HG02642 (cell line): ENCODE measurements at regions not wholly inside any gene's neighbourhood (a gene's known extent, or its start where the extent isn't known, plus 50 kb on each side); places are given as distances from the start of the nearest gene placed in this dataset.
"Not testable (repeated sequence)": the region's sequence is repeated elsewhere in the genome, so short reads cannot be mapped to it uniquely, and the experiment has no call there.

Experiments
- ATAC-seq: cut with Tn5 transposase; IDR thresholded peaks from one replicate; pipeline ENCODE4 v1.9.1; 2021; ENCODE audit warnings: mild to moderate bottlenecking; ENCODE audit not compliant: unreplicated experiment, poor library complexity

DNA sequence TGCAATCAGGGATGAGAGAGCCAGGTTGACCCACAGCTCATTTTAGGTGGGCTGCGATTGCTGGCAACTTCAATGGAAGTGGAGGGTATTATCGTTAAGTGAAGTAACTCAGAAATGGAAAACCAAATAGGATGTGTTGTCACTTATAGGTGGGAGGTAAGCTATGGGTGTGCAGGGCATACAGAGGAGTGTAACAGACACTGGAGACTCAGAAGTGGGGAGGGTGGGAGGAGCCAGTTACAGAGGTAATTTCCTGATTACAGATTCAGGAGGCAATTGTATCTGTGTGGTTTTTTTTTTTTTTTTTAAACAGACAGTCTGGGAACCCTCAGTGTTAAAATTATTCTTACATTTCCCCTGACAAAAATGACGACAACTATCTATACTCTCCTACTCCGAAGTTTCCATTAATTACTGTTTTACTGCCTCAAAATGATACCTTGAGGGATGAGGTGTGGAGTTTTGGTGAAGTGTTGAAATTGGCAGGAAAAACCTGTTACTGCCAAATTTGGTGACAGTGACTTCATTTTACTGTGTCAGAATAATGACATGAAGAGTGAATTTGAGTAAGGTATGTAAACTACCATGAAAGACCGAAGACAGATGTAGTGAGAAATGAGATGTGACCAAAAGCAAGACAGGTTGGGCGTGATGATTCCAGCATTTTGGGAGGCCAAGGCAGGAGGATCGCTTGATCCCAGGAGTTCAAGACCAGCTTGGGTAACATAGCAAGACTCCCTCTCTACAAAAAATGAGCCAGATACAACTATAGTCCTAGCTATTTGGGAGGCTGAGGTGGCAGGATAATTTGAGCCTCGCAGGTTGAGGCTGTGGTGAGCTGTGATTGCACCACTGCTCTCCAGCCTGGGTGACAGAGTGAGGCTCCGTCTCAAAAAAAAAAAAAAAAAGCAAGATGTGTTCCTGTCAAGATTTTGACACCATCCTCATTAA, 415.0 kb upstream of the AMELY start:
- no peak for ATAC-seq

DNA sequence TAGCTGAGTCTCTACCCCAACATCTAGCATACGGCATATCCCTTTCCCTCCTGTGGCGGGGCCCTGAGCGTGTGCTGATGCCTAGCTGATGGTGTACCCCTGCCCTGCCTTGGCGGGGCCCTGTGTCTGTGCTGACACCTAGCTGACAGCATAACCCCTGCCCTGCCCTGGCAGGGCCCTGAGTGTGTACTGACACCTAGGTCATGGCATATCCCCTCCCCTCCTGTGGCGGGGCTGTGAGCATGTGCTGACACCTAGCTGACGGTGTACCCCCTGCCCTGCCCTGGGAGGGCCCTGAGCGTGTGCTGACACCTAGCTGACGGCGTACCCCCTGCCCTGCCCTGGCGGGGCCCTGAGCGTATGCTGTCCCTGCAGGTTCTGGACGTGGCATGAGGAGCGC, 414.0 kb upstream of the AMELY start:
- ATAC-seq: no peak

DNA sequence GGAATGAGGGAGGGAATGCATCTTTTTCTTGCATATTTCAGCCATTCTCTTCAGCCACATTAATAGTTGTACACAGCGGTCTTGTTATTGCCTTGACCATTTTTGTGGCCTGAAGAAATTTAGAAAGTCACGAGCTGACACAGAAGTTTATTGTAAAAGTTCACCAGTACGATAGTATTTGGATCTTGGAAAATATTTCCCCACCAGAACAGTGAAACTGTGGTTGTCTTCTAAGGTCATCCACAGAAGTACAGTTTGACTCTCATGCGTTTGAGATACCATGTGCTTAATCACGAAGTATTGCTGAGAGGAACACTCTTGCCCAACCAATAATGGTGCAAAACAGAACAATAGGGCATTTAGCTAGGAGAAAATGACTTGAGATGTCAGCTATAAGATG, 409.2 kb upstream of the AMELY start:
- no peak for ATAC-seq

DNA sequence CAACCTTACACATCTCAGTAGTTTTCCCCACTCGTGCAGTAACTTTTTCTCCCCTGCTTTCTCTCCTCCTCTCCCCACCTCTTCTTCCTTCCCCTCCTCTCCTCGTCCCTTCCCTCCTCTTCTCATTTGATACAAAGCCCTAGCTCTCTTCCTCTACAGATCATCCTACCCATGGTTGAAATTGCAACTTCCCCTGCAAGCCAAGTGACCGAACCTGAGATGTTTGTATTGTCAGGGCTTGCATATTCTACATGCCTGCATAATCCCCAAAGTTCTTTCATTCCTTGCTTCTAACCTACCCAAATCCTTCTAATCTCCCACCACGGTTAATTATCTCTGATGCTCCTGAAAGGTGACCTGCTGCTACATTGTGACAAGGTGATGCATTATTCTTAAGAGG, 408.6 kb upstream of the AMELY start:
- ATAC-seq: not testable (repeated sequence)

DNA sequence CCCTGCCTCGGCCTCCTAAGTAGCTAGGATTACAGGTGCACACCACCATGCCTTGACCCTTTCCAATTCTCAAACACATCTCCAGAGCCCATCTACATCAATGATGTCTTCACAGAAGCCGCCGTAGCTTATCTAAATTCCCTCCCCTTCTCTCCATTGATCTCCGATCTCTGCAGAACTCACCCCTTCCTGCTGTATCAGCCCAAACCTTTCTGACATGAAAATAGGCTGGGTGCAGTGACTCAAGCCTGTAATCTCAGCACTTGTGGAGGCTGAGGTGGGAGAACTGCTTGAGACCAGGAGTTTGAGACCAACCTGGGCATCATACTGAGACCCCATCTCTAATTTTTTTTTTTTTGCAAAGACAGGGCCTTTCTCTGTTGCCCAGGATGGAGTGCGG, 406.6 kb upstream of the AMELY start:
- ATAC-seq: no peak

DNA sequence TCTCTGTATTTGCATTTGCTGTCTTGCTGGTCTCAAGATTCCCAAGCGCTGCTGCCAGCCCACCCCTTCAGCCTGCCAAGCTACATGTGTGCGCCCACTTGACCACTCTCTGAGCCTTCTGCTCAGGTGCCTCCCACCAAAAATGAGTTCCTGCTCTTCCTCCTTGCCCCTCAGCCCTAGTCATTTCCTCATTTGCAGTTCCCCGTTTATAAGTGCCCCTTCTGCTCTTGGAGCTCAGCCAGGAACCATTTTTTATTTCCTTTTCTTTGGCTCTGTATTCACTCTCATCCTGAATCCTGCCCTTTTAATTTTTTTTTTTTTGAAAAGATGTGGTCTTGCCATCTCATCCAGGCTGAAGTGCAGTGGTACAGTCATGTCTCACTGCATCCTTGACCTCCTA, 406.0 kb upstream of the AMELY start:
- no peak for ATAC-seq

DNA sequence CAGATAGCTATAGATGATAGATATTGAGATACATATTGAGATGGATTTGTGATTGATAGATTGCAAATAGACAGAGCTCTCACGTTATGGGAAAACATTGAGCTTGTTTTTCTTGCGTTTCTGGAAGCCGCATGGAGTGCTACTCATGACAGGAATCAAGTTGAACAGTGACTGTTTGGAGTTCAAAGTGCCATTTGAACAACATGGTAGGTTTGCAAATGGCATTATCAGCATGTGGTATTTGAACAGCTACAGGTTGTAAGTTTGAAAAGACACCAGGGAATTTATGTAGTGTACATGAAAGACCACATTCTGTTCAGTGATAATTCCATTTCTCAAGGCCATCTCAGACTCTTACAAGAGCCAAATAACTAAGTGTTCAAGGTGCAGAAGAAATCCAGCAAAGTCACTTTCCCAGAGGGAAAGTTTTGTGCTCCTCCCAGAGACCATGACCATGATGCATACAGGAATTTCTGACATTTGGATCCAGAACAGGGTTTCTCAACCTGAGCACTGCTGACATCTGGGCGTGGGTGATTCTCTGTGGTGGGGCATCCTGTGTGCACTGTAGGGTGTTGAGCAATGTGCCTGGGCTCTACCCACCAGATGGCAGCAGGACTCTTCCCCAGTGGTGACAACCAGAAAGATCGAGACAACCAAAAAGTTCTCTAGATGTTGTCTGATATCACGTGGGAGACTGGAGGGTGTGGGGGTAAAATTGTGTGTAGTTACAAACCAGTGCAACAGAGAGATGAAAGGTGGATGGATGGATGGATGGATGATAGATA, 399.1 kb upstream of the AMELY start:
- peak; percentile 60 for ATAC-seq

DNA sequence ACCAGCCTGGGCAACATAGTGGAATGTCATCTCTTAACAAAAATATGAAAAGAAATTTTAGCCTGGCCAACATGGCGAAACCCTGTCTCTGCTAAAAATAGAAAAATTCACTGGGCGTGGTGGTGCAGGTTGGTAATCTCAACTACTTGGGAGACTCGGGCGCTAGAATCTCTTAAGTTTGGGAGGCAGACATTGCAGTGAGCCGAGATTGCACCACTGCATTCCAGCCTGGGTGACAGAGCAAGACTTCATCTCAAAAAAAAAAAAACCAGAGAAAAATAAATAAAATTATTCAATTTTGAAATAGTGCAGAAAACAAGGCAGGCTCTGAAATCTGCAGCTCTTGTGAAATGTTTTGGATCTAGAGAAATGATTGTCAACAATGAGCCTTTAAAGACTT, 397.3 kb upstream of the AMELY start:
- ATAC-seq: no peak

DNA sequence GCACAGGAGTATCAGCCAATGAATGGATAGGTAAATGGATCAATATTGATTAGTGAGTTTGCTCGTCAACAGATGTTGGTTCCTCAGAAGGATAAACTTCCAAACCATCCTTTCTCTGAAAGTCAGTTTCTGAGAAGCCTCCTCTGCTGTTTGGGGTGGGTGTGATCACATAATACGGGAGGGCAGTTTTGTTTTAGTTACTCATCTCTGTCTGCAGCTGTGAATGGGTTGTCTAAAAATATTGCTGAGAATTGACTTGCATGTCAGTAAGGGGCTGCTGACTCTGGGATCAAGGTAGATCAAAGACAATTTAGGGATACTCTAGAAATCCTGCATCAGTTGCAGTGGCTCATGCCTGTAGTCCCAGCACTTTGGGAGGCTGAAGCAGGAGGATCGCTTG, 390.8 kb upstream of the AMELY start:
- ATAC-seq: no peak

DNA sequence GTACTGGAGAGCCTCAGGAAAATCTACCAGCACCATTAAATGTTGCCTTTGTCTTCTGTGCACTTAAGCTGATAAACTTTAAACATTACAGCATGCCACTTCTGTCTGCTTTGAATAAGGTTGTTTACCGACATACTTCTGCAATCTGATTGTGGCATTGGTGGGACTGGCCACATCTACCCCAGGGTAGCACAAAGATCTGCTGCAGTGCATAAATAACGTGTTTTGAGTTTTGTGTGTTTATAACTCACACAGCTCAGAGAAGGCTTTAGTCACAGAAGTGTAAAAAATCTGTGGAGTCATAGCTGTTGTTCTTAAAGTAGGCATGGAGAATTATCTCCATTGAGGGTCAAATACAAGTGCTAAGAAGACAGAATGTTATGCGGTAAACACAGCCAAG, 388.4 kb upstream of the AMELY start:
- ATAC-seq: no peak

DNA sequence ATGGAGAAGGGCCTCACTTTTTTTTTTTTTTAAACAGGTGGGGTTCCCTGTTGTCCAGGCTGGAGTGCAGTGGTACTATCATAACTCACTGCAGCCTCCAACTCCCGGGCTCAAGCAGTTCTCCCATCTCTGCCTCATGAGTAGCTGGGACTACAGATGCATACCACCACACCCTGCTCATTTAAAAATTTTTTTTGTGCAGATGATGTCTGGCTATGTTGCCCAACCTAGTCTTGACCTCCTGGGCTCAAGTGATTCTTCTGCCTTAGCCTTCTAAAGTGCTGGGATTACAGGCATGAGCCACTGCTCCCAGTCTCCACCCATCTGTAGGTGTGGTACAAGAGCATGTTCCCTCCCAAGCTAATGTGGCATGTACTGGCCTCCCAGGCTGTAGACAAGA, 380.6 kb upstream of the AMELY start:
- no peak for ATAC-seq

DNA sequence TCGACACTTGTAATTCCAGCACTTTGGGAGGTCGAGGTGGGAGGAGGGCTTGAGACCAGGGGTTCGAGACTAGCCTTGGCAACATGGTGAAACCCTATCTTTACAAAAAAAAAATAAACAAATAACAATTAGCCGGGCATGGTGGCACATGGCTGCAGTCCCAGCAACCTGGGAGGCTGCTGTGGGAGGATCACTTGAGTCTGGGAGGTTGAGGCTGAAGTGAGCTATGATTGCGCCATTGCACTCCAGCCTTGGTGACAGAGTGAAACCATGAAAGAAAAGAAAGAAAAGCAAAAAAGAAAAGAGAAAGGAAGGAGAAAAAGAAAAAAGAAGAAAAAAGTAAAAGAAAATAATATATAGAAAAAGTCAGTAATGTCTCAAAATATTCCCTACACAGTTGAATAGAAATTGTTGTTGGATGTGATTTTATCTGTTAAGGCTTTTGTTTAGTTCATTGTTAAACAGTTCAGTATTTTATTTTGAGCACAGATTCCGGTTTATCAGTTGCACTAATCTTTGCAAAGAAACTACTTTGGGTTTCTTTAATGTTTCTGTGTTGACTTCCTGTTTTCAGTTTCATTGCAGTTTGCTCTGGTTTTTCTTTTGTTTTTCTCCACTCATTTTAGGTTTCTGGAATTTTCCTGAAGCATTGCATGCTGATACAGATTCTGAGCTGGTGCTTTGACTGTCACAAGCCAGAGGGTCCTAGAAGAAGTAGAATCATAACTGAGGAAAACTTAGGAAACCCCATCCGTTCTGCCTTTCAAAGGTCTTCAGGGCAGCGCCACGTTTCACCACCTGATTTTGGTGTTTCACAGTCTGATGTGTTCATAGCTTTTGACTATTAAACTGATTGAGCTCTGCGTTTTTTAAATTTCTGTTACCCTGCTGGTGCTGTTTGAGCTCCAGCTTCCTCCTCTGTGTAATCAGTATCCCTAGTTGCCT, 378.6 kb upstream of the AMELY start:
- ATAC-seq: peak; percentile 76

DNA sequence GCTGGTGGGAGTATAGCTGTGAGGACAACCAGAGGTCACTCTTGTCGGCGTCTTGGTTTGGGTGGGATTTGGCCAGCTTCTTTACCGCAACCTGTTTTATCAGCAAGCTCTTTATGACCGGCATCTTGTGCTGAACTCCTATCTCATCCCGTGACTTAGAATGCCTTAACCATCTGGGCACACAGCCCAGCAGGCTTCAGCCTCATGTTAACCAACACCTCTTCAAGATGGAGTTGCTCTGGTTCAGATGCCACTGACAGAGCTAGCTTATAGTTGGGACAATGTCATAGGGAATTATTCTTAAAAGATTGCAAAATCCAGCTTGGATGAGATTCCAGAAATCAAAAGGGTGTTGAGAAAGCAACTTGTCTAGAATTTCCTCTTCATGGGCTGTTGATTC, 377.1 kb upstream of the AMELY start:
- ATAC-seq: no peak

DNA sequence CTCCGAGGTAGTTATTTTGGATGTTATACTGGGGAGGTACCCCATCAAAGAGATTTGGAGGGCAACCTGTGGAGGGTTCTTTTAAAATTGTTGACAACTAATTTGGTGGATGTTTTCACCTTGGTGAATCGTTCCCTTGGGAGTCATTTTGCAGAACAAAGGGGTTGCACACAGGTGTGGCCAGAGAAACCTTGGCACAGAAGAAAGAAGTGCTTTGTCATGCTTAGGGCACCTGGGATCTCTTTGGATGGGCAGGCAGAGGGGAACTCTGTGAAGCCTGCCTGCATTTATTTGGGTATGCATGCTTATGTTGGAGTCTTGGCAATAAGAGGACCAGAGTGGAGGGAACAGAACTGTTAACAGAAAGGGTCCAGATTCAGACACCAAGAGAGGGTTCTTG, 376.4 kb upstream of the AMELY start:
- ATAC-seq: not testable (repeated sequence)

DNA sequence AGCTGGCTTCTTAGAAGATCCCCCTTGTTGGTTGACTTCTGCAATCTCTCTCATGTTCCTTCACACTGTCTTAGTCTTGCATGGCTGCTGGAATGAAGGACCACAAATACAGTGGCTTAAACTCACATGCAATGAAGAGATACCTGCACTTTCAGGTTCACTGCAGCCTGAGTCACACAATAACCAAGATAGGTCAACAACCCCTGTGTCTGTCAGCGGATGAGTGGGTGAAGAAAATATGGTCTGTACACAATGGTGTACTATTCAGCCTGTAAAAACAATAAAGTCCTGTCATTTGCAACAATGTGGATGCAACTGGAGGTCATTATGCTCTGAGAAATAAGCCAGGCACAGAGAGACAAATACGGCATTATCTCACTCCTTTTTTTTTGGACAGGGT, 373.8 kb upstream of the AMELY start:
- no peak for ATAC-seq

DNA sequence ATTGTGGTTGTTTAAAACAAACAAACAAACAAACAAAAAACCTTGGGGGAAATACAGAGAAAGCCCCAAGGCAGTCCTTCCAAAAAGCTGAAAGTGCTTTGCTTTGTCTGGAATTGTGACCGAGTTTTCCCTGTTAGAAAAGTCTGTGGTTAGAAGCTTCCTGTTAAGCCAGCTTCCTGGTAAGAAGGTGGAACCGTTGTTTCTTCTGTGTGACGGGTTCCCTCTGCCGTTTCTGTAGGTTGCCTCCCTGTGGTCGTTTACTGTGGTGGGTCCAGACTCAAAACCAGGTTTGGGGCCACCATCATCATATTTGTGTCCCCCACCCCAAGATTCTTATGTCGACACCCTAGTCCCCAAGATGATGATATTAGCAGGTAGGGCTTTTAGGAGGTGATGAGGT, 371.4 kb upstream of the AMELY start:
- ATAC-seq: no peak

DNA sequence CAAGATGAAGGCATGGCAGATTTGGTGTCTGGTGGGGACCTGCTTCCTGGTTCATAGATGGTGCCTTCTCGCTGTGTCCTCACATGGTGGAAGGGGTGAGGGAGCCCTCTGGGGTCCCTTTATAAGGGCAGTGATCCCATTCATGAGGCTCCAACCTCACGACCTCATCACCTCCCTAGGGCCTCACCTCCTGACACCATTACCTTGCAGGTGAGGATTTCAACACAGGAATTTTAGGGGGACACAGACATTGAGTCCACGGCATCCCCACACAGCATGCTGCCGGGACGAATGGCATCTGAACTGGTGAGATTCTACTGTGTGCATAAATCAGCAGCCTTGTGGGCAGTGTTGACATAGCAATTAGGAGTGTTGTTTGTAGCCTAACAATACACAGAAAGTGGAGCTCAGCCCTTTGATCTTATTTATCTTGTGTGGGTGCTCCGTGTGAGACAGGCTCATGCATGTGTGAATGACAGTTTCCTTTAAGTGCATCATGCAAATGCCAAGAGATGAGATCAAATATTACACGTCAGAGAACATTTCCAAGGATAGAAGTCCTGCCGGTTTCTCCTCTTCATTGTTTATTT, 368.7 kb upstream of the AMELY start:
- ATAC-seq: not testable (repeated sequence)

DNA sequence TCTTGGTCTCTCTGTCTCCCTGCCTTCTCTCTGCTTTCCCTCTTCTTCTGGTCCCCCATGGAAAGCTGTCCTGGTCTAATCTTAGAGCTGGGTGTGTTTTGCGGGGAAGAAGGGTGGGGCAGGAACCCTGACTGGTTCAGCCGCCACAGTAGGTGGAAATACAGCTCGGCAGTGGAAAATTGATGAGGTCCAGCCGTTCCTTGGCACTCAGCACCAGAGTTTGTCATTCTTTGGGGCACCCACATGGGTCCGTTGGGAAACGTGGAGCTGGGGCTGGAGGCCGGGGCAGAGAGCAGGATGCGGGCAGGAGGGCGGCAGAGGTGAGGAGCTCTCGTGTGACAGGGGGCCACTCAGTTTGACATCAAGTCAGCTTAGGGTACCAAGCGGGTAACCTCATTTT, 364.2 kb upstream of the AMELY start:
- ATAC-seq: no peak

DNA sequence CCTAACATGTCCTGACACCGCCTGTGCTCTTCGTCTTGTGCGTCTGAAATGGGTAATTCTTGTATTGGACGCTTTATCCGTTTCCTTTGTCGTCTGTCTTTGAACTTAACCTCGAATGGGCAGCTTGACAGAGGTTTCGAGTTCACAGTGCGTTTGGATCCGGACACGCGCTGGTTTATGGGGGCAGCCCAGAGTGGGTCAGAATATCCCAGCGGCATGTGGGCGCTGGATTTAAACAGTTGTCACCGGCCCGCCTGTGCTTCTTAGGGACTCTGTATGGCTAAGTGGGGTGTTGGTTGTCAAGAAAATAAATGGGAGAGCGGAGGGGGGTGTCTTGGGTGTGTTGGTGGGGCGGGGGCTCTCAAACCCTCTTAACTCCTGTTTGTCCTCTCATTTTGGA, 363.5 kb upstream of the AMELY start:
- ATAC-seq: no peak

DNA sequence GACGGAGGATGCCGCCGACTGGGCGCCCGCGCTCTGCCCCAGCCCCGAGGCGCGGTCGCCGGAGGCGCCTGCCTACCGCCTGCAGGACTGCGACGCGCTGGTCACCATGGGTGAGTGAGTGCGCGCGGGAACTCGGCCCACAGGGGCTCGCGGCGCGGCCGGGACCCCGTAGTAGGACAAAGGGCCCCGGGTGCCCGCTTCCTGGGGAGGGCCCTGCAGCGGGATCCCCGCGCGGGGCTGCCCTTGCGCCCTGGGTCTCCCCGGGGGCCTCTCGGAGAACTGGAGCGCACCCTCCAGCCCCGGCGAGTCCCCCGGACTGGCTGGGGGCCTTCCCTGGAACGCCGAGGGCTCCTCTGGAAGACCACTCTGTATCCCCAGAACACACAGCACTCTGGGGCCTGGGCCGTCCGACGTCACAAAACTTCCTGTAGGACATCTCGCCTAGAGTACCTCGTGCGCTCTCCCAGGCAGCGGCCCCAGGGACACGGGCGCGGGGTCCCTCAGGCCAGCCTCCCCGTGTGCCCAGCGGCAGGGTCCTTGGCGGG, 362.9 kb upstream of the AMELY start:
- peak; percentile 27 for ATAC-seq
